HG02642 (cell line): ENCODE measurements at regions not wholly inside any gene's neighbourhood (a gene's known extent, or its start where the extent isn't known, plus 50 kb on each side); places are given as distances from the start of the nearest gene placed in this dataset.
"Not testable (repeated sequence)": the region's sequence is repeated elsewhere in the genome, so short reads cannot be mapped to it uniquely, and the experiment has no call there.

Experiments
- ATAC-seq: cut with Tn5 transposase; IDR thresholded peaks from one replicate; pipeline ENCODE4 v1.9.1; 2021; ENCODE audit warnings: mild to moderate bottlenecking; ENCODE audit not compliant: unreplicated experiment, poor library complexity

DNA sequence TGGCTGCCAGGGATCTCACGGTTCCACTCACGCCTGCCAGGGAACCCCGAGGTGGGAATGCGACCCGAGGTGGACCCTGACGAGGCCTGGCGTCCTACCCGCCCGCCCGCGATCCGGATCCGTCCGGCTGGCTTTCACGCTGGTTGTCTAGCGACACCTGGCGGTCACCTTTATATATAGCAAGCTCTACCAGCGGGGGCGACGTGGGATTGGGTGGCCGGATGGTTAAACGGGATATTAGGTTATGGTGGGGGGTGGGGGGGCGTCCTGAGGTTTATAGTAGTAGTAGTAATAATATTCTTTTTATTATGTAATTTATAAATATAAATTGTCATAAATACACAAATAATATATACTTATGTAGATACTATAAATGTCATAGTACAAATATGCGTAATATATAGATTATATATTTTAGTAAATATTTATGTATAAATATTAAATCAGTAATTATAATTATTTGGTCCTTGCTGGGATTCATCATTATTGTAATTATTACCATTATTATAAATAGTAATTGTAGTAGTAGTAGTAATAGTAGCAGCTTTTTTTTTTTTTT is 136.9 kb downstream of the KCNJ12 start:
- no peak for ATAC-seq

DNA sequence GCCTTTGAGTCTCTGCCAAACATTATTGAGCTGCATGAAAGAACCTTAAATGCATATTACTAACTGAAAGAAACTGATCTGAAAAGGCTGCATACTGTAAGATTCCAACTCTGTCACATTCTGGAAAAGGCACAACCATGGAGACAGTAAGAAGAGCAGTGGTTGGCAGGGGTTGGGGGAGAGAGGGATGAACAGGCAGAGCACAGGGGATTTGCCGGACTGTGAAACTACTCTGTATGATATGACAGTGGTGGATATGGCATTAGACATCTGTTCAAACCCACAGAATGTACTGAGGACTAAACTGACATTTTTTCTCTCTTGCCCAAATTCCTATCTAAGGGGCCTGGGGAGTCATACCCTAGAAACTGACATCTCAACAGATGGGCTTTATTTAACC is 138.4 kb downstream of the KCNJ12 start:
- not testable (repeated sequence) for ATAC-seq

GRCh38 chr17:21517538-21518293 is 141.6 kb downstream of the KCNJ12 start:
- ATAC-seq: no peak

DNA sequence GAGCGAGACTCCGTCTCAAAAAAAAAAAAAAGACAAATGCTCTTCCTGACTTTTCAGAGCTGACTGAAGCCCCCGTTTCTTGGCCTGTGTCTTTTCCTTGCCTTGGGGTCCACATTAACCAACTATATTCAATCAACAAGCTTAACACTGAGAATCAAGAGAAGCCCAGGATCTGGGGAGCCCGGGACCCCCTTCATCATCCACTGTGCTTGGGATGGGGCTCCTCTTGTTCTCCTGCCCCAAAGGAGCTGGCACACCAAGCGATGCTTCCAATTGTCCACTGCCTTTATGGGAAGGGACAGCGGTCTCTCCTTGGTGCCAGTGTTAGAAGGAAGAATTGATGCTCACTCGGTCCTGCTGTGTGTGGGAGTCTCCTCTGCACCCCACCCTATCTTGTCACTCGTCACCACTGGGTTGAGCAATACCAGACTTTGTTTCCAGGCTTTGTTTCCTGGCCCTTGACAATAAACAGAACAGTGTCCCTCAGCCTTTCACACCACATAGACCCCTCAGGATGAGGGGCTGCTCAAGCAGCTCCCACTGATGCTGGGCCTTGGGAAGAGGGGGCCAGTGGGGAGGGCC is 146.7 kb downstream of the KCNJ12 start:
- no peak for ATAC-seq

GRCh38 chr17:21523497-21524210 is 147.5 kb downstream of the KCNJ12 start:
- no peak for ATAC-seq

- ATAC-seq: no peak
Observed at GRCh38 chr17:21524211-21524591, 148.0 kb downstream of the KCNJ12 start.

- no peak for ATAC-seq
Observed at GRCh38 chr17:21525464-21526130, 149.4 kb downstream of the KCNJ12 start.

DNA sequence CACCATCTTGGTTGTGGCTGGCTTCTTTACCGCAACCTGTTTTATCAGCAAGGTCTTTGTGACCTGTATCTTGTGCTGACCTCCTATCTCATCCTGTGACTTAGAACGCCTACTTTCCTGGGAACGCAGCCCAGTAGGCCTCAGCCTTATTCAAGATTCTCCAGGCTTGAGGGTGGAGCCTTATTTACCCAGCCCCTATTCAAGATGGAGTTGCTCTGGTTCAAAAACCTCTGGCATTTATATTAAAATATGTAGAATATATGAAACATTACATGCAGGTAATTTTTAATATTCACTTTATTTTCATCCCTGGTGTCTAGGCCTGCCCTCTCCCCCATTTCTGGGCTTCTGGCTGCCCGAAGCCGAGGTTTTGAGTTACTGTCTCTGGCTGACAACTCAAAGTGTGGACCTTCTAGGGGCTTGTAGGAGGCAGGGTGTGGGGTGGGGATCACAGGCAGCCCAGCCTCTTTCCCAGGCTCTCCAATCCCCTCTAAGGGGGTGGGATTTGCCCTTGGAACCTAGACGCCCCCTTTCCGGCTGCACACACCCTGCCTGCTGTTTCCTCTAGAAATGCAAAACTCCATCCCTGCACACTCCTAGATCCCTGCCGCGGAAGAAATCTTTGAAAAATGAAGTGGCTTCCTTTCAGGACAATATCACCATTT is 152.0 kb downstream of the KCNJ12 start:
- ATAC-seq: no peak

GRCh38 chr17:21530311-21530710 is 154.2 kb downstream of the KCNJ12 start:
- no peak for ATAC-seq

GRCh38 chr17:21530841-21531240 is 154.7 kb downstream of the KCNJ12 start:
- ATAC-seq: no peak

- no peak for ATAC-seq
Observed at GRCh38 chr17:21532763-21533385, 156.7 kb downstream of the KCNJ12 start.

DNA sequence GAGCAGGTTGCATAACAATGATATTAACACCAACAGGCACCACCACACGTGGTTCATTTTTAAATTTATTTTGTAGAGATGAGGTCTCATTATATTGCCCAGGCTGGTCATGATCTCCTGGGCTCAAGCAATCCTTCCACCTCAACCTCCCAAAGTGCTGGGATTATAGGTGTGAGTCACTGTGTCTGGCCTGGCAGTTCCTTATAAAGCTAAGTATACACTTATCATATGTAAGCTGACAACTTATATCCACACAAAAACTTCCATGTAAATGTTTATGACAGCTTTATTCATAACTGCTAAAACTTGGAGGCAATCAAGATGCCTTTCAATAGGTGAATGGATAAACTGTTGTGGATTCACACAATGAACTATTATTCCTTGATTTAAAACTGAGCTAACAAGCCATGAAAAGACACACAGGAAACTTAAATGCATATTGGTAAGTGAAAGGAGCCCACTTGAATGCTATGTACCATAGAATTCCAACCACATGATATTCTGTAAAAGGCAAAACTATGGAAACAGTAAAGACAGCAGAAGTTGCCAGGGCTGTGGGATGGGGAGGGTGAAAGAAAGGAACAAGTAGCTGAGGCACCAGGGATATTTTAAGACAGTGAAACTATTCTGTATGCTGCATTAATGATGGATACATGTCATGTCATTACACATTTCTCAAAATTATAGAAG is 156.5 kb upstream of the KCNJ18 start:
- no peak for ATAC-seq

DNA sequence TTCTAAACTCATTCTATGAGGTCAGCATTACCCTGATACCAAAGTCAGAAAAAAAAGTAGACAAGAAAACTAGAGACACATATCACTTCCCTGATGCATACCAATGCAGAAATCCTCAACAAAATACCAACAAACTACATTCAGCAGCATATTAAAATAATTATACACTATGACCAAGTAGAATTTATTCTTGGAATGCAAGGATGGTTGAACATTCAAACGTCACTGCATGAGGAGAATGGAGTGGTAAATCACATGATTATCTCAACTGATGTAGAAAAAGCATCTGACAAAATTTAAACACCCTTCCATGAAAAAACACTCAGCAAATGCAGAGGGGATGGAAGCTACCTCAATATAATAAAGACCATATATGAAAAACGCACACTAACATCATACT is 155.0 kb upstream of the KCNJ18 start:
- ATAC-seq: no peak

- ATAC-seq: no peak
Observed at GRCh38 chr17:21538615-21539014, 153.7 kb upstream of the KCNJ18 start.

DNA sequence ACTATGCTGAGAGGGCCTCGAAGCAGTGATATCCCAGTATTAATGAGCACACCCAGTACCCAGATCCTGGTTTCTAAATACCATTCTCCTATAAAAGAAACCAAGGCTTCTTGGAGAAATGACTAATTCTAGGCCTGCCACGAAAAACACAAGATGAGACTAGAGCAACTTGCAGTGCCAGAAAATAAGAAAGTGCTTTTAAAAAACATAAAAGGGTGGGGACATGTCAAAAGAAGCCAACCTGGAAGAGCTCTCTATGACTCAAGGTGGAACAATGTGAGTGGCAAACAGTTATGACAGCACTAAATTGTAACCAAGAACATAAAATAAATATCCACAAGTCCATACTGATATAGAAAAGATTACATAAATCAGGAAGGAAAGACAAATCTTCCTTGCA is 153.2 kb upstream of the KCNJ18 start:
- ATAC-seq: no peak

GRCh38 chr17:21540502-21540901 is 151.8 kb upstream of the KCNJ18 start:
- no peak for ATAC-seq

- no peak for ATAC-seq
Observed at GRCh38 chr17:21542070-21542469, 150.3 kb upstream of the KCNJ18 start.

DNA sequence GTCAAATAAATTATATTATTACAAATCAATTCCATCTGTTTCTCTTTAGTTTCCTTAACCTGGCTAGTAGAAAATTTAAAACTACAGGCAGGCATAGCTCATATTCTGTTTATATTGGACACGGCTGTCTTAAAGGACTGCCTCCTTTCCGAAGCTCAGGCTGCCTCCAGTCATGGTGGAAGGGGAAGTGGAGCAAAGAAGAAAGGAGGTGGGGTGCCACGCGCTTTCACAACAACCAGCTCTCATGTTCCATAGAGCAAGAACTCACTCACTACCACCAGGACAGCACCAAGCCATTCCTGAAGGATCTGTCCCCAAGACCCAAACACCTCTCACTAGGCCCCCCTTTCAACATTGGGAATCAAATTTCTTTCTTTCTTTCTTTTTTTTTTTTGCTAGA is 149.3 kb upstream of the KCNJ18 start:
- ATAC-seq: no peak

DNA sequence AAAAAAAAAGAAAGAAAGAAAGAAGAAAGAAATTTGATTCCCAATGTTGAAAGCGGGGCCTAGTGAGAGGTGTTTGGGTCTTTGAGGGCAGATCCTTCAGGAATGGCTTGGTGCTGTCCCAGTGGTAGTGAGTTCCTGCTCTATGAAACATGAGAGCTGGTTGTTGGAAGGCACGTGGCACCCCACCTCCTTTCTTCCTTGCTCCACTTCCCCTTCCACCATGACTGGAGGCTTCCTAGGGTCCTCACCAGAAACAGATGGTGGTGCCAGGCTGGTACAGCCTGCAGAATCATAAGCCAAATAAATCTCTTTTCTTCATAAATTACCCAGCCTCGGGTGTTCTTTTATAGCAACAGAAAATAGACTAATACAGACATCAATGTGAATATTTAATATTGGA is 147.3 kb upstream of the KCNJ18 start:
- ATAC-seq: no peak
